ENCODE measurements at regions not wholly inside any gene's neighbourhood (a gene's known extent, or its start where the extent isn't known, plus 50 kb on each side); places are given as distances from the start of the nearest gene placed in this dataset.

- intact Hi-C loops (cut with DNase I; ENCODE audit: low total_unique reads): no loop called here
- H3K4me3 ChIP-seq: no peak overlapping the region
- H3K27me3 ChIP-seq: no peaks in the 10 kb centered on the region
- peaks cover 0 to 16% (median 0%) of the 10 kb centered on the region in 4 donors for H3K4me1 ChIP-seq
- no peaks in the 10 kb centered on the region for H3K36me3 ChIP-seq
- peak in 1 of 2 donors; percentile 32 for DNase-seq
- WGBS, 5 donors: 24 to 49% (median 37%) methylated on average over 2 of the region's 2 CpGs
- no peak overlapping the region for H3K27ac ChIP-seq
- TF ChIP-seq EP300 (IDR thresholded peaks at IDR 0.05) (no peak), POLR2AphosphoS5 (IDR thresholded peaks at IDR 0.05) (no peak), POLR2A (IDR thresholded peaks at IDR 0.05) (no peak), CTCF (IDR thresholded peaks at IDR 0.05) (no peak)
- H3K9me3 ChIP-seq: peaks cover 0 to 12% (median 0%) of the 10 kb centered on the region in 4 donors
These were observed 61.7 kb downstream of the HDGFL1 start for GRCh38 chr6:22631091-22631490.

GRCh38 chr6:22632581-22633145 is 63.3 kb downstream of the HDGFL1 start:
- Histone ChIP-seq H3K36me3 (no peaks in the 10 kb centered on the region), H3K9me3 (no peaks in the 10 kb centered on the region), H3K4me1 (peaks cover 0 to 16% (median 0%) of the 10 kb centered on the region in 4 donors), H3K27me3 (no peaks in the 10 kb centered on the region), H3K4me3 (no peak overlapping the region), H3K27ac (no peak overlapping the region)
- intact Hi-C loops (cut with DNase I; ENCODE audit: low total_unique reads): no loop called here
- no peak for DNase-seq
- 88 to 94% (median 91%) methylated on average over 2 of the region's 2 CpGs for WGBS, 5 donors
- no peak for TF ChIP-seq POLR2A (IDR thresholded peaks at IDR 0.05)
- TF ChIP-seq CTCF (IDR thresholded peaks at IDR 0.05): no peak
- TF ChIP-seq POLR2AphosphoS5 (IDR thresholded peaks at IDR 0.05): no peak
- TF ChIP-seq EP300 (IDR thresholded peaks at IDR 0.05): no peak

- Histone ChIP-seq H3K36me3 (no peaks in the 10 kb centered on the region), H3K4me1 (peaks cover 0 to 6% (median 0%) of the 10 kb centered on the region in 4 donors), H3K9me3 (no peaks in the 10 kb centered on the region), H3K4me3 (no peak overlapping the region), H3K27me3 (no peaks in the 10 kb centered on the region), H3K27ac (no peak overlapping the region)
- 70 to 83% (median 77%) methylated on average over 4 of the region's 4 CpGs for WGBS, 5 donors
- intact Hi-C loops (cut with DNase I; ENCODE audit: low total_unique reads): no loop called here
- TF ChIP-seq POLR2AphosphoS5 (IDR thresholded peaks at IDR 0.05) (no peak), POLR2A (IDR thresholded peaks at IDR 0.05) (no peak), CTCF (IDR thresholded peaks at IDR 0.05) (no peak), EP300 (IDR thresholded peaks at IDR 0.05) (no peak)
- no peak for DNase-seq
These were observed 67.1 kb downstream of the HDGFL1 start for GRCh38 chr6:22636452-22636851.

- H3K9me3 ChIP-seq: no peaks in the 10 kb centered on the region
- TF ChIP-seq CTCF (IDR thresholded peaks at IDR 0.05) (no peak), EP300 (IDR thresholded peaks at IDR 0.05) (no peak), POLR2A (IDR thresholded peaks at IDR 0.05) (no peak), POLR2AphosphoS5 (IDR thresholded peaks at IDR 0.05) (no peak)
- H3K27ac ChIP-seq: no peak overlapping the region
- WGBS, 5 donors: 92 to 96% (median 95%) methylated on average over 6 of the region's 6 CpGs
- H3K27me3 ChIP-seq: no peaks in the 10 kb centered on the region
- intact Hi-C loops (cut with DNase I; ENCODE audit: low total_unique reads): no loop called here
- H3K4me1 ChIP-seq: no peaks in the 10 kb centered on the region
- no peak for DNase-seq
- H3K4me3 ChIP-seq: no peak overlapping the region
- no peaks in the 10 kb centered on the region for H3K36me3 ChIP-seq
These were observed 68.4 kb downstream of the HDGFL1 start for GRCh38 chr6:22637782-22638181.

Measured in stomach (tissue), 8 donors.